SIG-M5 (cell line): ENCODE measurements at regions not wholly inside any gene's neighbourhood (a gene's known extent, or its start where the extent isn't known, plus 50 kb on each side); places are given as distances from the start of the nearest gene placed in this dataset.
"Not testable (repeated sequence)": the region's sequence is repeated elsewhere in the genome, so short reads cannot be mapped to it uniquely, and the experiment has no call there.

Experiments used
- DNase-seq: peaks from one replicate; lab custom pipeline; 2025; lab: John Stamatoyannopoulos, UW

DNA sequence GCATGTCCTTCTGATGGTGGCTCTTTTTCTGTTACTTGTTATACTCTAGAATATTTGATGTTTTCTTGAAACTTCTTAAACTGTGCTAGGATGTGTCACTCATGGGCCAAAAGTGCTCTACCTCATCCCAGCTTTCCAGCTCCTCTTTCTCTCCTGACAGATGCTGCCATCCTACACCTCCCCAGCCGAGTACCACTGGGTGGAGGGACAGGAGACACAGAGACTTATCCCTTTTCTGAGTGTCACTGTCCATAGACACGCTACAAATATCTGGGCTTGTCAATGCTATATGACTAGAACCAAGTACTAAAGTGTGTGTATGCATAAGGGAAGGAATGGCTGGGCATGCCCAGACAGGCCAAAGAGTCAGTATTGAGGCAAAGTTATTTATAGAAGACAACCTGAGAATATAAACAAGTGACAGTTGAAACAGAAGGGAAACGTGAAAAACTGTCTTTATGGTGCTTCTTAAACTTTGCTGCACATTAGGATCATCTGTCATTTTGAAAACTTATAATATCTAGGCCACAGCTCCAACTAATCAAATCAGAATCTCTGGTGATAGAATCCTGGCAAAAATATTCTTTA is 188.0 kb downstream of the CARTPT start:
- DNase-seq: no peak

DNA sequence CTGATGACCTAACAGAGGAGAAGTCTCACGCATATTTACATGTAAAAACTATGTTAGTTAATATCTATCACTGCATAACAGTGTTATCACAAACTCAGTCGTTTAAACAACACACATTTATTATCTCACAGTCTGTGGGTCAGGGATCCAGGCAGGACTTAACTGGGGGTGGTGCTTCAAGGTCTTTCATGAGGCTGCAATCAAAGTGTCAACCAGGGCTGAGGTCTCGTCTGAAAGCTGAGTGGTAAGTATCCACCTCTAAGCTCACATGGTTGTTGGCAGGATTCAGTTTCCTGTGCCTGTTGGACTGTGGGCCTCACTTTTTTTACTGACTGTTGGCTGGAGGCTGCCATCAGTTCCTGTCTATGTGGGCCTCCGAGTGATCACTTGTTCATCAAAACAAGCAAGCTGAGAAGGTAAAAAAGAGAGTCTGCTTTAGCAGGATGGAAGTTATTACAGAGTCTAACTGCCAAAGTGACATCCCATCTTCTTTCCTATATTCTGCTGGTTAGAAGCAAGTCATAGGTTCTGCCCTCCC is 188.6 kb downstream of the CARTPT start:
- DNase-seq: no peak

DNA sequence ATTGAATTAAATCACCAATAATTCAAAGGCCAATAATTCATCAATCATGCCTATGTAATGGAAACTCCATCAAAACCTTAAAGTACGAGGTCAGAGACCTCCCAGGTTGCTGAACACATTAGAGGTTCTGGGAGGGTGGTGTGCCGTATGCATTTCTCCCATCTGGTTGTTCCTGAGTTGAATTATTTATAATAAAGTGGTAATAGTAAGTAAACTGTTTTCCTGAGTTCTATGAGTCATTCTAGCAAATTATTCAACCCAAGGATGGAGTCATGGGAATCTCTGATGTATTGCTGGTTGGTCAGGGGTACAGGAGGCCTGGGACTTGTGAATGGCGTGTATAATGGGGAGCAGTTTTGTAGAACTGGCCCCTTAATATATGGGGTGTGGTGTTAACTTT is 191.7 kb downstream of the CARTPT start:
- DNase-seq: no peak

DNA sequence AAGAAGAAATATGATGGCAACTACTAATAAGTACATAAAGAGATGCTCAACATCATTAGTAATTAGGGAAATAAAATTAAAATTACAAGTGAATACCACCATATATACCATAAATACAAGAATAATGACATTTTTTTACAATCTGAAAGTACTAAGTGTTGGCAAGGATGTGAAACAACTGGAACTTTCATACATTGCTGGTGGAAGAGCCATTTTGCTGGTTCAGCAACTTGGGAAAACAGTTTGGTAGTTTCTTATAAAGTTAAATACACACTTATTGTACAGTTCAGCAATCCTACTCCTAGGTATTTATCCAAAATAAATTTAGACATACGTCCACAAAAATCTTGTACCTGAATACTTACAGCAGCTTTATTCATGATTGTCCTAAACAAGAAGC is 192.9 kb downstream of the CARTPT start:
- no peak for DNase-seq

DNA sequence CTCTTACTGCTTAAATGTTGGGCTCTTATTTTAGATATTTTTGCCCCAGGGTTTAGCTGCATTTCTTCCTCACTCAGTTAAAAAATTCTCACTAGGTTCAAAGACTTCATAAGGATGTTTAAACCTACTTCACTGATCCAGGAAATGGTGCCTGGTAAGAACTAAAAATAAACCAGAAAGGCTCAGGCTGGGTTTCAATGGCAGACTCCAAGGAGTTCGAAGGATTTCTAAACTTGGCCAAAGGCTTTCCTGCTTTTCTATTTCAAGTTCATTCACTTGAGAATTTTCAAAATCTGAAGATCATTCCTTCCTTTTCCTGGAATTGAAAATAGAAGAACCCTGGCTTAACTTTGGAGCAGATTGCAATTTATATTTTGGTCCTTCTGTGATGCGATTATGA is 193.0 kb upstream of the MAP1B start:
- DNase-seq: no peak

DNA sequence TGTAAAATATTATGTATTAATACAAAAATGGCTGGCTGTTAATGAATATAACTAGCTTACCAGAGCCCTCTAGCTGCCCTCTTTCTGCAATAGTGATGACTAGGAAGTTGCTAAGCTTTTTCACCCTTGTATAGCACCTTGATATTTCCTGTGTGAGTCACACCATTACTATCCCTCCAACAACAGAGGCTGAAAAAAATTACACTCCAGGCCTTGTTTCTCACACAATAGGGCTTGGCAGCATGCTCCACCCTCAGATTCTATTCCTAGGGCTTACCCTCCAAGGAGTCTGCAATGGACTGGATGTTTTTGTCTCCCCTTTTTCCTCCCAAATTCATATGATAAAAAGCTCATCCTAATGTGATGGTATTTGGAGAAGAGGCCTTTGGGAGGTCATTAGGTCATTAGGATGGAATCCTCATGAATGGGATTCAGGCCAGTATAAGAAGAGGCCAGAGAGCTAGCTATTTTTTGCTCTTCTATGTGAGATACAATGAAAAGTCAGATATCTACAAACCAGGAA is 184.6 kb upstream of the MAP1B start:
- DNase-seq: no peak

DNA sequence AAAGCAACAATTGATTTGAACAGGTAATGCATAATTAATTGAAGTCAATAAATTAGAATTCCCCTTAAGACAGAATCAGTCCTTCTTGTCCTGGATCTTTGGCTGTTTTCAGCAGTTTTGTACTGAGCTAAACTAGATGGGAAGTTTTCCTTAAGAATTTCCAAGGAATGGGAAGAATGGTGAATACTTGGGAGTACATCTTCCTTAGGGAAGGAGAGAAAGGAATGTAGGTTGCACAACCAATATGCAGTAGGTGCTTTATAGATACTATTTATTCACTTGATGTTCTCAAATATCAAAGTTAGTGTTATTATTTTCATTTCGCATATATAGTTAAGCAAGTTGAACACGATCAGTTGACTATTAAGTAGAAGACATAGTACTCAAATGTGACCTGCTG is 183.5 kb upstream of the MAP1B start:
- no peak for DNase-seq

DNA sequence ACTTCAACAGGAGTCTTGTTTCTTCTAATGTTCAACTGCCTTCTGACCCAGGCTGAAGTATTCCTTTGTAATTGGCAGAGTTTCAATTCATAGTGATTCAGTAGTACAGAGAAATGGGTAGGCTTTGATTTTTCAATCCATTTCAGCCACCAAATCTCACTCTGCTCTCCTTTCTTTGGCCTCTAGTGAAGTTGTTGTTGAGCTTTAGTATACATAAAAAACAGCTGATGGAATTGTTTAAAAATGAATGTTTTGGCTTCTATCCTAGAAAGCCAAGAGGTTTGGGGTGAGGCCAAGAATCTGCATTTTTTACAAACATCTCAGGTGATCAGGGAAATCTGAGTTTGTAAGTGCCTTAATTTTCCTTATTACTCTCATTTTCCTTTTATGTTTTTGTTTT is 182.9 kb upstream of the MAP1B start:
- no peak for DNase-seq

DNA sequence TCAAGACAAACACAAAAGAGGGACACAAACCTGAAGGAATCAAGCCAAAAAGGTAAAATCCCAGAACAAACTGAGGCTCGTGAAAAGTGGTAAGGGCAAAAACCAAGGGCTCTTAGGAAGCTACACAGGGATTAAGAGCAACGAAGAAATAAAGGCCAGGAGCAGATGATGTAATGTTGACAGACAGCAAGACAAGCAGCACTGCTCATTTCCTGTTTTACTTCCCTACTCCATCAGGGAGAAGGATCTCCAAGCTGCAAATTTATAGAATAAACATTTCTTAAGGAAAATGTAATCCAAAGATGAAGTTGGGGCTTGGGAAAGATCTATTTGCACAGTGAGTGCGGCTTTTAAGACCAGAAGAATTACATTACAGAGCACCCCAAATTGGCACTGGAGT is 182.3 kb upstream of the MAP1B start:
- DNase-seq: no peak

DNA sequence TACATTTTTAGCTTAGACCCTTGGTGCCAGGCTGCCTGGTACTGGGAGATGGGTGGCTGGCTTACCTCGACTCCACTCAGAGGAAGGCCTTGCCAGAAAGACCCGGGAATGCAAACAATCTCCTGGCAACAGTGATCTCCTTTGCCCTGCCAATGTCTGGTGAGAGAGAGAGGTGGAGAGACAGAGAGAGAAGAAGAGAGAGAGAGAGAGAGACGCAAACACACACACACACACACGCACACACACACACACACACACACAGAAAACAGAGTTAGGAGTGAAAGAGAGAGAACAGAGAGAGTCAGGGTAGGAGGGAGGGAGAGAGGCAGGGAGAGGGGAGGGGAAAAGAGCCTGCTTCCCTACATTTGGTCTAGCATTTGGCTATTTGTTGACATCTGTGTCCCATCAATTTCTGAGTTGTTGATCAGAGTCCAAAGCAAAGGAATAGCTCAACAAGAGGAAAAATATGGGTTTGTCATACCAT is 181.6 kb upstream of the MAP1B start:
- DNase-seq: no peak

DNA sequence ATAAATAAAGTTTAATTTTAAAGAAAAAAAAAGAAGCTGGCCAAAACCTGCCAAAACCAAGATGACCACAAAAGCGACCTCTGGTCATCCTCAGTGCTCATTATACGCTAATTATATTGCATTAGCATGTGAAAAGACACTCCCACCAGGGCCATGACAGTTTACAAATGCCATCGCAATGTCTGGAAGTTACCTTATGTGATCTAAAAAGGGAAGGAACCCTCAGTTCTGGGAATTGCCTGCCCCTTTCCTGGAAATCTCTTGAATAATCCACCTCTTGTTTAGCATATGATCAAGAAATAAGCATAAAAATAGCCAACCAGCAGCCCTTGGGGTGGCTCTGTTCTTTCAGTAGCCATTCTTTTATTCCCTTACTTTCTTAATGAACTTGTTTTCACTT is 178.3 kb upstream of the MAP1B start:
- no peak for DNase-seq

DNA sequence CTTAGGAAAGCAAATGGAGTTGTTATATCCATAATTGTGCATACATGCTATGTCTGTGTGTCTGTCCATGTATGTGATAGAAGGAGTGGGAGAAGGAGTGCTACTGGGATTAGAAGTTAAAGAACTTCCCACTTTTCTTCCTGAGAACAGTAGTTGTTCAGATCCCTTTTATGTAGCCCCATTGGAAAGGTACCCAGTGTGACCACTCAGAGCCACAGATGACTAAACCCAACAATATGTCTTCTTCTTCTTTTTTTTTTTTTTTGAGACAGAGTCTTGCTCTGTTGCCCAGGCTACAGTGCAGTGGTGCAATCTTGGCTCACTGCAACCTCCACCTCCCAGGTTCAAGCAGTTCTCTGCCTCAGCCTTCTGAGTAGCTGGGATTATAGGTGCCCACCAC is 176.7 kb upstream of the MAP1B start:
- DNase-seq: not testable (repeated sequence)

DNA sequence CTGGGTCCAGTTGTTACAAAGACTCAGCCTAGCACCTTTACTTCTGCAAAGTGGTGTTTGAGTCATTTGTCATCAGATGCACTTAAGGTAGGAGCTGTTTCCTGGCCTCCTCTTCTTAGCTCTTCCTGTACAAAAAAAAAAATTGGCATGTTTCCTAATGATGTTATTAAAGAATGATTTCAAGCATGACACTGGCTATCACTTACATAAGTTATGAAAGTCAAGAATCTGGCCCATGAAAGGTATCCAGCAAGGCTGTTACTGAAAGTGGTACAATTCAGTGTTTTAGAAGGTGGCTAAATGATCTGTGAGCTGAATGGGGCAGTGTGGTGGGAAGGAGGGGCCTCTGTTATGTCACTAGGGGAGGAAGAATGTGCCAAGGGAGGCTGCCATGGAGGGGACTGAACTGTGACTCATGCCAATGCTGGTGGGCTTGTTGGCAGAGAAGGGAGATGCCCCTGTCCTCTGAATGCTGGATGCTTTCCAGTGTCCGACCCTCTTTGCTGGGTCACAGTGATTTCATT is 175.1 kb upstream of the MAP1B start:
- DNase-seq: no peak

DNA sequence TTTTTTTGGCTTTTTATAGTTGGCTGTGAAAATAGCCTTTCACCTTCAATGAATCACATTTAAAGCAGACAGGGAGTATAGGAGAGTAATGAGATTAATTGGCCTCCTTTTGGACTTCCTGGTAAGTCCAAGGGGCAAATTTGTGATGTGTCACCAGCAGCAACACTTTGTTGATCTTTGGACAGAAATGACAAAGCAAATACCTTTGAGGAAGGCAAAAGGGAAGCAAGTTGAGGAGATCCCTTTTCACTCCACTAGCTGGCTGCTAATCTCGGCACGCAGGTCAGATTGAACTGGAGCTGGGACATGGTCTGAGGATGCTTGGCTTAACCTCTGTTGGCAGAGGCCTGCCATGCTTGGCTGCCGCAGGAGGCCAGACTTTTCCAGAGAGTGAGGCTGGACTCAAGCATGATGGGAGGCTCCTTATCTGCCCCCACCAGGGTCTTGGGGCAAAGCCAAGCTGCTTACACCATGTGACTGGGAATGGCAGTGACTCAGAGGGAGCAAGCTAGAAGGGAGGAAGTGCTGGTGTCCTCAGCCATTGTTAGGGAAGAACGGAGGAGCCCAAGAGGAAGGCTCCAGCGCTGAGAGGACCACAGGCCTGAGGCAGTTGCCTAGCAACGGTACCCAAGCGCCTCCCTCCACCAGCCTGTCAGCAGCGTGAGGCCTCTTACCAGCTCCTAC is 174.5 kb upstream of the MAP1B start:
- no peak for DNase-seq

DNA sequence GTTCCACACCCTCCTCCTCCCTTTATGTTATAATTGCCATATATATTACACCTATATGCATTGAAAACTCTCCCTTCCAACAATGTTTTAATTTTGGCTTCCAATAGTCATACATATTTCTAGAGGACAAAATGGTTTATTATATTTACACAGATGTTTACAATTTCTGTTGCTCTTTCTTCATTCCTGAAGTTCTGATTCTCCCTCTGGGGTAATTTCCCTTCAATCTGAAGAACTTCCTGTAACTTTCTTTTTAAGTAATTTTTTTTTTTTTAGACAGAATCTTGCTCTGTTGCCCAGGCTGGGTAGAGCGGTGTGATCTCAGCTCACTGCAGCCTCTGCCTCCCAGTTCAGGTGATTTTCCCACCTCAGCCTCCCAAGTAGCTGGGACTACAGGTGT is 173.0 kb upstream of the MAP1B start:
- DNase-seq: no peak

DNA sequence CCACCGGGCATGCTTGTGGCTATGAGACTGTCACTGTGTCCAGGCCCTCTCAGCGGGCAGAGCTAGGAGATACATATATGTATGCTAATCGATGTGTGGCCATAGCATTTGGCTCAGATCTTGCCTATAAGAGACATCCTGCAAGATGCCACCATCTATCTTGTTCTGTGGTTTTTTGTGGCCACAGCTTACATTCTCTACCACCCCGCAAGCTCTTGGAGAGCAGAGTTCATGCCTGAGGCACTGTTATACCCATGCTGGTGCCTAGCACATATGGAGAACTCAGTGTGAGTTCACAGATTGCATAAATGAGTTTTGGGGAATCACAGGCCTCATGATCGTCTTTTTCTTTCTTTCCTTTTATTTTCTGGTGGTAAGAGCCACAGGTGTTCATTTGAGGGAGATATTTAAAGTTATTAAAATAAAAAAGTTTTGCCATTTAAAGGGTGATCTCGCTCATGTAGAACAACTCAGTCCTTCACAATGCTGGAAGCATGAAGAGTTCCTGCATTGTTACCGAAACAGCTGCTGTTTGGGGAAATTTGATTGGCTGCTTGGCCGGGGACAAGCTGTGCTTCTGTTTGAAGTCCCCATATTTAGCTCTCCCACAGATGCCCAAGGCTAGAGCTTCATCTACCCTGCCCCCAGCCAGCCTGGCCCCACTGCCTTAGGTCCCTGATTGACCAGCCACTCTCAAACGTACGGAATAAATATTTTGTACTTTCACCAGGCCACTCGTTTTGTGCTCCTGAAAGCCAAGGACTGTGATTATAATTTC is 169.2 kb upstream of the MAP1B start:
- no peak for DNase-seq

DNA sequence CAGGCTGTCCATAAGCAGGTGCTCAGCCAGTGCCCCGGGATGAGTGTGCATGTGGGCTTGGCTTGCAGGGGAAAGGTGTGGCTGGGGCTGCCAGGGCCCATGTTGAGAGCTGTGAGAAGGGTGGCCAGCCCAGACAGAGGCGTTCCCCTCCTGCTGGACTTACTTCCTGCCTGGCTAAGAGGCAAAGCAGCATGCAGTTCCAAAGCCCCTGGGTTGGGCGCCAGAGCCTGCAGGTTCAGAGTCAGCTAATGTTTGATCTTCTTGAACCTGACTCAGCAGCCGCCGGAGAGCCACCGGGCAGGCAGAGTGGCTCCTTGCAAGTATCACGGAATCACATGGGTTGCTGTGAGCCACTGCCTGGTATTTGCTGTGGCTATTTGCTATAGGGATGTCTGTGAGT is 168.4 kb upstream of the MAP1B start:
- no peak for DNase-seq

DNA sequence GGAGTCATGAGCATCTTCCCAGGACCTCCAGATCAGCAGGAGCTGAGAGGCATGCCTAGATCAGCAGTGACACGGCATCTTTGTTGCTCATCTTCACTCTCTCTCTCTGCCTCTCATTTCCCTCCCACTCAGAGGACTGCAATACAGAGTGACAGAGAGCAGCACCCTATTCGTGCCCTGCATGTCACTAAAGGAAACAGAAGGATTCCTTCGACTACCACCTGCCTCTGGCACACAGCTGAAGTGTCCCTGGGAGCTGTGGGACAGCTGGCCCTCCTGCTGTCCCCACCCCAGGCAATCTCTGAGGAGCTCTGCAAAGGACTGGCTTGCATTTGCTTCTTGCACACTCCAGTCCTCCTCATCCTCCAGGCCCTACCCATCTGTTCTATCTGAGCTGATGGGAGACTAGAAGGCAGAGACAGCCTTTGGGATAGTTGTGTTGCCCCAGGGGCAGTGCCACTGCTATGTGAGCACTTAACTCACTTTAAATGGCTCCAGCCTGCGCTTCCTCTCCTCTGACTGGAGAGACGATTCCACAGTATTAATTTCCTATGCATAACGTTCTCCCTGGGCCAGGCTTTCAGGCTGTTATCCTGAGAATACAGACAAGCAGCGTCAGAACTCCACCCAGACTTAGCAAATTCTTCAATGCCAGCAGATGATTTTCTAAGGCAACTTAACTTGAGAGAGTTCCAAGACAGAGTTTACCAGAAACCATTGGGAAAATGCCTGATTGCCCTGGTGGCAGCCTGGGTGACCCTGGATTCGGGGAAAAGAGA is 167.6 kb upstream of the MAP1B start:
- no peak for DNase-seq

DNA sequence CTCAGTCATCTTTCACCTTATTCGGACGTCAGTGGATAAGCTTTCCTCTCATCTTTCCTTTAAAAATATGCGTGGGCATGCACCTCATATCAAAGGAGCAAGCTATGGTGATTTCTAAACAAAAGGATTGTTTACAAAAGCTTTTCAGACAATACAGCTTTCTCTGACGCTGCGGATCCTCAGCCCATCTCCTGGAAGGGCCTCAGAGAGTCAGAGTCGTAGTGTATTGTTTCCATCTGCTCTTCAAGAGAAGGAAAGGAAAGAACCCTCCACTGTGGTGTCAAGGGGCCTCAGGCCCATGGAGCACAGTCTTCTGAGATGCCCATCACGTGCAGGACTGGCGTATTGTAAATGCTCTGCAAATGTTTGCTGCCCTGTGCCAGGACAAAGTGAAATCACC is 163.4 kb upstream of the MAP1B start:
- DNase-seq: no peak

DNA sequence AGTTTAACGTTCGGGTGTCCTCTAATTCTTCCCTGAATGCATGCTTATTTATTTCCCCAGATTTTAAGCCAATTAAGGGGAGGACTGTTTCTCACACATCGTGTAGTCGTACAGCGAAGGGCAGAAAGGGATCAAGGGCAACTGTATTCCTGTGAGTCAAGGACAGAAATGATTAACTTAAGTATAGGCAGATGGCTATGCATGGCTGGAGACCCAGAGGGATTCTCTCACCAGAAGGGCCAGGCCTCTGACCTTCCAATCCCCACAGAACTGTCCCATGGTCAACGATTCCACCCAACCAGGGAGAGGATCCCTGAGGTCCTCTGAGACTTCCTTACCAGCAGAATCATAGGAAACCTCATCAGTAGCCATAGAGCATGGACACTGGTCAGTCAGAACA is 161.8 kb upstream of the MAP1B start:
- no peak for DNase-seq

DNA sequence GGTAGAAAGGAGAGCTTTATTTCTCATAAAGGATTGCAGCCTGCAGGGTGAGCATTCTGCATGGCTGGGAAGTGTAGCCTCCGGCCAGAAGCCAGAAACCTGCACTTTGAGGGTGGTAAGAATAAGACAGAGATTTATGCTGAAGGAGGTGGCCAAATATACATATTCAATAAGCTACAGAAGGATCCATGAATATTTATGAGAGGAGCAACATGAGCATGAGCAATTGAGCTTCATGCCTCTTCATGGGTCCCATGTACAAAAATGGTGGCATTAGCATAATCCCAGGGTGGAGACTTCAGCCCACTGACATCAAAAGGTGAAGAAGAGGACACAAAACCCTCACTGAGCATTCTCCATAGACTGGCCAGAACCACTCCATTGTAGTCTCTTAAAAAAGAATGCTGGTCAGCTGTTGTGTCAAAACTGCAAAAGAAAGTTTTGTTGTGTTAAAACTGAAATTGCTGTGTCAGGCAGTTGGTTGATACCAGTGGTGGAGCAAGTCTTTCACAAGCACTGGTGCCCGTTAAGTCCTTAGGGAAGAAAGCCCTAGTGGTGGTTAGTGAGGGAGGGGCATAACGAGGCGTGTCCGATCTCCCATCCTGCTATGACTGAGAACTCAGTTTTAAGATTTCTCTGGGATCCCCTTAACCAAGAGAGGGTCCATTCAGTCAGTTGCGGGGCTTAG is 160.8 kb upstream of the MAP1B start:
- no peak for DNase-seq
